GM10266 (cell line): ENCODE measurements at regions not wholly inside any gene's neighbourhood (a gene's known extent, or its start where the extent isn't known, plus 50 kb on each side); places are given as distances from the start of the nearest gene placed in this dataset.

ENCODE experiments used
- DNase-seq: peaks from one replicate; pipeline ENCODE4 v3.0.0; 2012; ENCODE audit errors: extremely low spot score
- CTCF ChIP-seq: IDR thresholded peaks from 2 replicates; pipeline ENCODE4 v1.5.1; 2012; ENCODE audit warnings: mild to moderate bottlenecking, low read depth; ENCODE audit not compliant: control insufficient read depth, insufficient read depth; ENCODE audit errors: missing control alignments

- DNase-seq = no peak
- no peak for TF ChIP-seq CTCF
Measured at GRCh38 chr13:73210218-73210883, 151.5 kb downstream of the KLF5 start.

- TF ChIP-seq CTCF = no peak
- DNase-seq = no peak
Measured at GRCh38 chr13:73204952-73205351, 146.1 kb downstream of the KLF5 start.

- no peak for TF ChIP-seq CTCF
- no peak for DNase-seq
Measured at GRCh38 chr13:73201626-73202025, 142.8 kb downstream of the KLF5 start.

GRCh38 chr13:73198991-73199411 is 140.2 kb downstream of the KLF5 start:
- TF ChIP-seq CTCF = no peak
- DNase-seq = no peak

- no peak for DNase-seq
- no peak for TF ChIP-seq CTCF
Measured at GRCh38 chr13:73195091-73195490, 136.3 kb downstream of the KLF5 start.

- no peak for DNase-seq
- no peak for TF ChIP-seq CTCF
Measured at GRCh38 chr13:73194310-73194709, 135.5 kb downstream of the KLF5 start.

GRCh38 chr13:73193554-73193953 is 134.7 kb downstream of the KLF5 start:
- no peak for DNase-seq
- no peak for TF ChIP-seq CTCF
